H1 (cell line): ENCODE measurements at regions not wholly inside any gene's neighbourhood (a gene's known extent, or its start where the extent isn't known, plus 50 kb on each side); places are given as distances from the start of the nearest gene placed in this dataset.

Experiments used
- CTCF ChIA-PET: fragments of 300-600 bp; sonication (Branson Sonifier 250); formaldehyde crosslinking; loops from one replicate; lab custom pipeline; 2021; ENCODE audit not compliant: partially characterized antibody; lab: Charles Lee
- POLR2A ChIA-PET: fragments of 300-600 bp; sonication (Branson Sonifier 250); formaldehyde crosslinking; loops from one replicate; lab custom pipeline; 2021; ENCODE audit warnings: inconsistent platforms; ENCODE audit not compliant: partially characterized antibody; lab: Charles Lee
- DNase-seq, 2 experiments: peaks; one replicate each; pipeline versions ENCODE4 v3.0.0 to v3.0.0-alpha.2; 2010 to 2022; ENCODE audit warnings: low spot score in 2 of 2, low read depth in 1 of 2, mixed read lengths in 1 of 2
- FAIRE-seq: peaks from 2 replicates; lab custom pipeline; 2011; peaks lifted over from hg19 to GRCh38; lab: Jason Lieb, UNC
- H2AFZ ChIP-seq: 2 replicates; pipeline ENCODE4 v1.8.1; 2012; ENCODE audit warnings: low read length, inconsistent platforms
- H2AK5ac ChIP-seq: 2 replicates; pipeline ENCODE4 v1.6.1; 2013; ENCODE audit warnings: low read depth, low read length
- H2BK120ac ChIP-seq: replicated peaks from 2 replicates; pipeline ENCODE3; 2013; ENCODE audit warnings: low read depth, low read length, inconsistent platforms
- H2BK12ac ChIP-seq: 2 replicates; pipeline ENCODE4 v1.6.1; 2013; ENCODE audit warnings: low read depth, low read length
- H2BK15ac ChIP-seq: 2 replicates; pipeline ENCODE4 v1.6.1; 2013; ENCODE audit warnings: low read length
- H2BK20ac ChIP-seq: 2 replicates; pipeline ENCODE4 v1.6.1; 2013; ENCODE audit warnings: low read length
- H2BK5ac ChIP-seq: 2 replicates; pipeline ENCODE4 v1.6.1; 2013; ENCODE audit warnings: low read depth, low read length
- H3K14ac ChIP-seq: 2 replicates; pipeline ENCODE4 v1.6.1; 2013; ENCODE audit warnings: inconsistent platforms; ENCODE audit not compliant: insufficient read length
- H3K18ac ChIP-seq: 2 replicates; pipeline ENCODE4 v1.6.1; 2013; ENCODE audit warnings: low read length; ENCODE audit errors: extremely low read depth
- H3K23ac ChIP-seq: 2 replicates; pipeline ENCODE4 v1.6.1; 2013; ENCODE audit warnings: inconsistent platforms; ENCODE audit not compliant: insufficient read length
- H3K23me2 ChIP-seq: 2 replicates; pipeline ENCODE4 v1.6.1; 2013; ENCODE audit warnings: low read depth, low read length
- H3K27ac ChIP-seq: 2 replicates; pipeline ENCODE4 v1.6.1; 2011; ENCODE audit warnings: low read depth, low read length, inconsistent platforms
- H3K27me3 ChIP-seq, 4 experiments: replicated peaks in 1 of 4; 1 replicate in 1 of 4; 2 replicates in 3 of 4; pipeline versions ENCODE4 v1.6.1 to v1.8.1; 2011 to 2013; ENCODE audit warnings: low read length in 3 of 4, mild to moderate bottlenecking in 3 of 4, inconsistent platforms in 2 of 4, mixed read lengths in 2 of 4, moderate library complexity in 1 of 4; ENCODE audit not compliant: control insufficient read depth in 3 of 4, insufficient read depth in 3 of 4; ENCODE audit errors: extremely low read depth in 1 of 4
- H3K36me3 ChIP-seq, 4 experiments: 2 replicates each; pipeline versions ENCODE4 v1.6.1 to v1.8.1; 2011 to 2013; ENCODE audit warnings: mild to moderate bottlenecking in 4 of 4, low read length in 3 of 4, moderate library complexity in 2 of 4, control low read depth in 1 of 4, inconsistent platforms in 1 of 4; ENCODE audit not compliant: insufficient read depth in 4 of 4, control insufficient read depth in 2 of 4
- H3K4ac ChIP-seq: replicated peaks from 2 replicates; pipeline ENCODE3; 2013; ENCODE audit warnings: low read length, low read depth, mixed read lengths, inconsistent platforms; ENCODE audit not compliant: insufficient read length
- H3K4me1 ChIP-seq, 4 experiments: replicated peaks in 1 of 4; 1 replicate in 1 of 4; 2 replicates in 3 of 4; pipeline versions ENCODE4 v1.6.1 to v1.8.1; 2011 to 2013; ENCODE audit warnings: low read length in 3 of 4, inconsistent platforms in 2 of 4, mixed read lengths in 1 of 4; ENCODE audit not compliant: insufficient read depth in 4 of 4, control insufficient read depth in 3 of 4
- H3K4me2 ChIP-seq, 2 experiments: 2 replicates each; pipeline versions ENCODE4 v1.6.1 to v1.8.1; 2011 to 2013; ENCODE audit warnings: low read depth in 2 of 2, low read length in 2 of 2, control low read depth in 1 of 2, inconsistent platforms in 1 of 2, mild to moderate bottlenecking in 1 of 2; ENCODE audit not compliant: insufficient read depth in 1 of 2
- H3K4me3 ChIP-seq, 4 experiments: fragments of 200-600, 300-600 bp in 1 of 4; sonication (generic), shearing (Covaris generic), sonication (Bioruptor Twin) in 1 of 4; 2 replicates each; pipeline versions ENCODE4 v1.5.1 to v1.8.1; 2011 to 2016; ENCODE audit warnings: low read length in 4 of 4, low read depth in 3 of 4, control low read depth in 2 of 4, inconsistent platforms in 2 of 4, mild to moderate bottlenecking in 2 of 4, mixed read lengths in 1 of 4, moderate library complexity in 1 of 4; ENCODE audit not compliant: insufficient read depth in 2 of 4; ENCODE audit errors: extremely low read depth in 1 of 4
- H3K56ac ChIP-seq: replicated peaks from 2 replicates; pipeline ENCODE3; 2013; ENCODE audit warnings: low read depth, mild to moderate bottlenecking, mixed read lengths, low read length, inconsistent platforms; ENCODE audit not compliant: insufficient read length
- H3K79me1 ChIP-seq: 2 replicates; pipeline ENCODE4 v1.6.1; 2013; ENCODE audit warnings: low read depth, low read length, control low read depth
- H3K79me2 ChIP-seq, 2 experiments: 2 replicates each; pipeline versions ENCODE4 v1.6.1 to v1.8.1; 2012 to 2013; ENCODE audit warnings: low read length in 2 of 2, mild to moderate bottlenecking in 2 of 2, inconsistent platforms in 1 of 2; ENCODE audit not compliant: insufficient read depth in 2 of 2, control insufficient read depth in 1 of 2
- H3K9ac ChIP-seq, 4 experiments: replicated peaks in 1 of 4; 1 replicate in 1 of 4; 2 replicates in 3 of 4; pipeline versions ENCODE4 v1.6.1 to v1.8.1; 2011 to 2013; ENCODE audit warnings: low read depth in 3 of 4, low read length in 3 of 4, control low read depth in 2 of 4, mild to moderate bottlenecking in 2 of 4, moderate library complexity in 2 of 4, inconsistent platforms in 1 of 4; ENCODE audit errors: extremely low read depth in 1 of 4
- H3K9me3 ChIP-seq, 2 experiments: 2 replicates each; pipeline versions ENCODE4 v1.6.1 to v1.8.1; 2012 to 2013; ENCODE audit warnings: mild to moderate bottlenecking in 2 of 2, moderate library complexity in 2 of 2, control low read depth in 1 of 2, inconsistent platforms in 1 of 2, low read depth in 1 of 2, low read length in 1 of 2, mixed read lengths in 1 of 2; ENCODE audit not compliant: insufficient read depth in 2 of 2
- H4K20me1 ChIP-seq, 2 experiments: replicated peaks in 1 of 2; 2 replicates each; pipeline versions ENCODE3 to v1.8.1; 2011 to 2013; ENCODE audit warnings: inconsistent platforms in 2 of 2, low read length in 2 of 2, mild to moderate bottlenecking in 1 of 2; ENCODE audit not compliant: insufficient read depth in 2 of 2, control insufficient read depth in 1 of 2
- H4K5ac ChIP-seq: 2 replicates; pipeline ENCODE4 v1.6.1; 2013; ENCODE audit warnings: low read length, low read depth, mixed read lengths, inconsistent platforms; ENCODE audit not compliant: insufficient read length
- H4K8ac ChIP-seq: 2 replicates; pipeline ENCODE4 v1.8.0; 2013; ENCODE audit warnings: mild to moderate bottlenecking, moderate library complexity, low read length, inconsistent platforms; ENCODE audit not compliant: insufficient read depth; ENCODE audit errors: extremely low read depth
- H4K91ac ChIP-seq: replicated peaks from 2 replicates; pipeline ENCODE3; 2013; ENCODE audit warnings: low read length, mixed read lengths, inconsistent platforms; ENCODE audit not compliant: insufficient read length
- CHD2 ChIP-seq: IDR thresholded peaks from 2 replicates; pipeline ENCODE4 v1.6.1; 2012; ENCODE audit warnings: low read length, improper control_type of control experiment
- CTBP2 ChIP-seq: IDR thresholded peaks from 2 replicates; pipeline ENCODE4 v1.7.0; 2011; ENCODE audit warnings: borderline replicate concordance, mild to moderate bottlenecking, moderate library complexity, mixed read lengths, low read length; ENCODE audit not compliant: insufficient read depth, insufficient read length
- SIX5 ChIP-seq: IDR thresholded peaks from 2 replicates; pipeline ENCODE4 v1.6.1; 2011; ENCODE audit warnings: mild to moderate bottlenecking, low read depth, low read length
- TCF12 ChIP-seq: IDR thresholded peaks from 2 replicates; pipeline ENCODE4 v1.6.1; 2011; ENCODE audit warnings: low read depth, mild to moderate bottlenecking, low read length
- WGBS, 2 experiments: shearing (Covaris generic) in 1 of 2; methylation state at CpG; one replicate each; pipeline versions ENCODE4 v1.1.6 to v1.1.7; 2013 to 2015; ENCODE audit warnings: low lambda C conversion rate in 2 of 2, mixed read lengths in 2 of 2, inconsistent platforms in 1 of 2, low coverage in 1 of 2, missing lambda C conversion rate in 1 of 2; ENCODE audit not compliant: insufficient replicate concordance in 2 of 2, insufficient coverage in 1 of 2, insufficient read length in 1 of 2; ENCODE audit errors: extremely low coverage in 1 of 2, missing lambda C conversion rate in 1 of 2; 5-methylcytosine and 5-hydroxymethylcytosine counted together

DNA sequence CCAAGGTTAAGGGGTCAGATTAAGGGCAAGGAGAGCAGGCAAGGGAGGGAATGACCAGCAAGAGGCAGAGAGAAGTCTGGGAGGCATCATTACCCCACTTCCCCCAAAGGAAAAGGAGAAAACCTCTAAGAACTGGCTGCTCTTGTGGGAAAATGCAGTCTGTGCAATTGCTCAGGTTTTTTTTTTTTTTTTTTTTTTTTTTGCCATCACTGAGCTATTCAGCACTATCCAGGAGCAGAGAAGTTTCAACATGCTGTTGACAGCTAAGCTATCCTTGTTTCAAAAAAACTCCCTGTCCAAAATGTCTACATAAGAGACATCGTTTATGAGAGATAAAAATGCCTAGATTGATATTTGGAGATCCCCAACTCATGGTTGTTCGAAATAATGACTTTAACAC is 345.4 kb downstream of the TDRD15 start:
- Histone ChIP-seq H2AFZ (0 out of 2 replicates have a peak overlapping the region, but pooled peaks have one; percentile 74), H4K91ac (no peak overlapping the region), H3K27me3 (no peaks in the 10 kb centered on the region), H2BK12ac (no peak overlapping the region), H3K14ac (no peak overlapping the region), H3K9ac (no peak overlapping the region), H3K4me2 (no peak overlapping the region), H3K27ac (no peak overlapping the region), H3K23me2 (no peaks in the 10 kb centered on the region), H3K79me1 (no peaks in the 10 kb centered on the region), H4K8ac (no peak overlapping the region), H2BK20ac (no peak overlapping the region), H4K5ac (no peak overlapping the region), H3K36me3 (no peaks in the 10 kb centered on the region), H3K4me1 (no peaks in the 10 kb centered on the region; a peak in 2 of 7 replicates), H3K4me3 (no peak overlapping the region), H2BK5ac (no peak overlapping the region), H4K20me1 (no peaks in the 10 kb centered on the region), H3K23ac (no peak overlapping the region), H2BK120ac (no peak overlapping the region), H3K9me3 (no peaks in the 10 kb centered on the region), H3K79me2 (no peaks in the 10 kb centered on the region), H2BK15ac (no peak overlapping the region), H3K18ac (no peak overlapping the region), H3K56ac (no peak overlapping the region), H3K4ac (no peak overlapping the region), H2AK5ac (no peak overlapping the region)
- no peak for FAIRE-seq
- ChIA-PET CTCF (no interaction called here), POLR2A (no interaction called here)
- no peak for DNase-seq
- 84% methylated on average over 2 of the region's 2 CpGs; no CpG with 5 or more reads in 1 of the 2 experiments for WGBS, 2 experiments
- TF ChIP-seq CHD2 (no peak), TCF12 (no peak), CTBP2 (no peak), SIX5 (no peak)
